NCI-H2171 (cell line): ENCODE measurements at regions not wholly inside any gene's neighbourhood (a gene's known extent, or its start where the extent isn't known, plus 50 kb on each side); places are given as distances from the start of the nearest gene placed in this dataset.

Experiments
- DNase-seq: peaks from one replicate; lab custom pipeline; 2025; lab: John Stamatoyannopoulos, UW

DNA sequence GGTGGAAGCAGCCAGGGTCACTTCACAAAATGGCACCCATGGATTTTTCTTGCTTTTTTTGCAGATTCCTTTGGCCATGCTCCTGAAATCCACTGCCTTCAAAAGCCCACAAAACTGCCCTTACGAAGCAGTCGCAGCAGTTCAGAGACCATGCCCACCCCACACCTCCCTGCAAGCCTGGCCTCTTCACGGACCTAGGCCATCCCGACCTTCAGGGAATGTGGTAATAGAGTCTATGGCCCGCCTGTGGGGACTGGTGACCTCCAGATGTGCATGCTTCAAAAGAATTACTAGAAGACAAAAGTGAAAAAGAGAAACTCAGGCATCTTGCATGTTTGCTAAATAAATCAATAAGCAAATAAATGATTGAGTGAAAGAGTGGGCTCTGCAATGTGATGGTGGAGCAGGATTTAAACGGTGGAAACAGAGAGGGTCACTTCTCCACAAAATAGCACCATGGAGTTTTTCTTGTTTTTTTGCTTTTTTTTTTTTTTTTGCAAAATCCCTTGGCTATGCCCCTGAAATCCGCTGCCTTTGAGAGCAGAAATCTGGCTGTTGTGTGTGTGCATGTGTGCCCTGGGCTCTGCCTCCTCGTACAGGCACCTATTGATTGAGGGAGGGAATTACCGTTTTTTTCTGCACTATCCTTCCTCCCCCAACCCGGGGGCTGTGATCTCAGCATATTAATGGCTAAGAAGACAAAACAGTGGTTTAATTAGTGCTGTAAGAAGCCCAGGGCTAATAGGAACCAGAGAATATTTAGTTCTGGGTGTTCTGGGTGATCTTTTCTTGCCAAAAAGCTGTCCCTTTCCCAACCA, 107.4 kb downstream of the PXDC1 start:
- no peak for DNase-seq

DNA sequence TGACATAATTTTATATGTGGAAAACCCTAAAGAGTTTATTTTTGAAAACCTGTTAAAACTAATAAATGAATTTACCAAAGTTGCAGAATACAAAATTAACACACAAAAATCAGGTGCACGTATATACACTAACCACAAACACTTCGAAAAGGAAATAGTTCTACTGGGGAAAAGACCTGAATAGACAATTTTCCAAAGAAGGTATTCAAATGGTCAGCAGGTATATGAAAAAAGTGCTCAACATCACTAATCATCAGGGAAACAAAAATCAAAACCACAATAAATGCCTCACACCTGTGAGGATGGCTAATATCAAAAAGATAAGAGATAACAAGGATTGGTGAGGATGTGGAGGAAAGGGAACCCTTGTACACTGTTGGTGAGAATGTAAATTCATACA, 110.6 kb downstream of the PXDC1 start:
- DNase-seq = no peak

DNA sequence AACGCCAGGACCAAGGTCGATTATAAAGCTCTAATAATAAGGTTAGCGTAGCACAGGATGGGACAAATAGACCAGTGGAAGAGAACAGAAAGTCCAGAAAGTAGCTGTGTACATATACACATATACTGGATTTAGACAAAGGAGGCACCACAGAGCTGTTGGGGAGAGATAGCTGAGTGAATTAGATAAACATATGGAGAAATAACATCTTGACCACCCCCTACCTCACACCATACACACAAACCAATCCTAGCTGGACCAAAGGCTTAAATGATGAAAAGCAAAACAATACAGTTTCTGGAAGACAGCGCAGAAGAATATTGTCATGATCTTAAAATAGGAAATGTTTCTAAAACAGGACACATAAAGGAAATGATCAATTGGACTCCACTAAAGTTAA, 112.9 kb downstream of the PXDC1 start:
- DNase-seq = no peak

DNA sequence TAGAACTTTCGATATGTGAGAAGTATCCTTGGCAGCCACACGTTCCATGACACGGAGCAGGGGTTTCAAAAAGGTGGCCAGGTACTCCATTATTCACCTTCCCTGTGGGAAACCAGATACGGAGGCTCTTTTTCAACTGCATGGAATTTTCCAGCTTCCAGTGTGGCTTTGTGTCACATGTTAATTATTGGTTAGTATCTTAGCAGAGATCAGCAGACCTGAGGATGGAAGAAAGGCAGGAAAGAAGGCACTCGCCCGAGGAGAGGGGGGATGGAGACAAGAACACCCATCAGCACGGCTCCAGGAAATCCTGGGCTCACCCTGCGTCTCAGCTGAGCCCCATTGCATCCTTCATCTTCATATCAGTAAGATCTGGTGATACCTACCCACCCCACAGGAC, 115.5 kb downstream of the PXDC1 start:
- DNase-seq = no peak

DNA sequence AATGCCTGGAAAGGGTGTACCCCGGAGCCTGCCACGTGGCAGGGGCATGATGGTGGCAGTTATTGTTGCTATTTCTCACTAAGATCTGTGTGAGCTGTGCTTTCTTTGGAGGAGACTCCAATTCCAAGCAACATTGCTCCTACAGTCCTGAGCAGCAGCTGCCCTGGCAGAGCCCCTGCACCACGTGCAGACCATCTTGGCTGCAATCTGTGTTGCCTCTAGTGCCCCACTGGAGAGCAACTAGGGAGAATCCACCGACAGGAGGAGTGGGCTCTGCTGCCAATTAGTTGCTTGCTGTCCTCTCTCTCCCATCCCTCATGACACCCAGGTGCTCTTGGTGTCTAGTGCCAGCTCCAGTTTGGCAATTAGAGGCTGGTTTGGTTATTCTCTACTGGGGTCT, 116.0 kb downstream of the PXDC1 start:
- no peak for DNase-seq

DNA sequence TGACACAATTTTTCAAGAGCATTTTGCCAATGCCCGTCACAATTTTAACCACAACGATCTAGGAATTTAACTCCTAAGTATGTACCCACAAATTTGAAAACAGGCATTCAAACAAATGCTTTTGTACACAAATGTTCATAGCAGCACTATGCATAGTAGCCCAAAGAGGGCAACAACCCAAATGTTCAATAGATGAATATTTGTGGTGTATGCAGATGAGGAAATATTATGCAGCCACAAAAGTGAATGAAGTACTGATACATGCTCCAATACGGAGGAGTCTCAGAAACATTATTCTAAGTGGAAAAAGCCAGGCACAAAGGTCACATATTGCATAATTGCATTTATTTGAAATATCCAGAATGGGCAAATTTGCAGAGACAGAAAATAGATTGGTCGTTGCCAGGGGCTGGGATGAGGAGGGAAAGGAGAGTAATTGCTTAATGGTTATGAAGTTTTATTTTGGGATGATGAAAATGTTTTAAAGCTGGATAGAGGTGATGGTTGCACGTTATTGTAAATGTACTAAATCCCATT, 117.2 kb downstream of the PXDC1 start:
- no peak for DNase-seq

DNA sequence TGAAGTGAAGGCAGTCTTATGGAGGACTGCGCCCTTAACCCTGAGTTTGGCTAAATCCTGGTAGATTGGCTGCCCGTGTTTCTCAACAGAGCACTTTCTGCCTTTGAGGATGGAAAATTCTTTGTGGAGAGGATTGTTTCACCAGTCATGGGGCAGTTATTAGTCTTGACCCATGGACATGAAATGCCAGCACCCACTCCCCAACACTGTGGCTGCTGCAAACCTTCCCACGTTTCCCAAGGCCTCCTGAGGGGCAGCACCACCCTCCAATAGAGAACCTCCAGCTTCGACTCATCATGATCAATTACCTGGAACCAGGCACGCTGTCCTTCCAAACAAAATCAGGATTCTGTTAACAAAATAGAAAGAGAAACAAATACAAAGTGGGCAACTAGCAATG, 117.8 kb downstream of the PXDC1 start:
- no peak for DNase-seq

DNA sequence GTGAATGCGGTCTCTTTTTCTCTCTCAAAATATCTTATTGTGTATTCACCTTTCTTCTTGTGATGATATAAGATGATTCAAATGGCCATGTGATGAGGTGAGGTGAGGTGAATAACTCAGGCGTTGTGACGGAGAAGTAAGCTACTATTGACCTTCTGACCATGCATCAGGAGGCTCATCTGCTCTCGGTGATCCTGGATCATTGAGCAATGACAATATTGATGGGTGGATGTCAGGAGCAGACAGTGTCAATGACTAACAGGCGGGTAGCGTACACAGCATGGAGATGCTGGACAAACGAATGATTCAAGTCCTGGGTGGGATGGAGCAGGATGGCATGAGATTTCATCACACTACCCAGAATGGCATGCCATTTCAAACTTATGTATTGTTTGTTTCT, 119.6 kb downstream of the PXDC1 start:
- DNase-seq = no peak

DNA sequence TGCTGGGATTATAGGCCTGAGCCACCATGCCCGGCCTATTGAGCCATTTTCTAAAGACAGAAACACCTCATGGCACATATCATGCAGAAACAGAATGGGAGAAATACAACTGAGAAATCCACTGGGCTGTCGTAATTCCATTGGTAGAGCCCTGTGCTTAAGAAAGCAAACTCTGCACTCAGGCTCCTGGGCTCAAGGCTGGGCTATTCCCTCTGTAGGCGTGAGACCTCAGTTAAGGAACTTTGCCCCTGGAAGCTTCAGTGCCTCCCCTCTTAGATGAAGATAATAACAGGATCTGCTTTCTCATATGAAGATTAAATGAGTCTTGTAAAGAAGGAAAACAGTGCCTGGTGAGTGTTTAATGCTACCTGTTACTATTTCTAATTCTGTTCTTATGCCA, 120.3 kb downstream of the PXDC1 start:
- no peak for DNase-seq

DNA sequence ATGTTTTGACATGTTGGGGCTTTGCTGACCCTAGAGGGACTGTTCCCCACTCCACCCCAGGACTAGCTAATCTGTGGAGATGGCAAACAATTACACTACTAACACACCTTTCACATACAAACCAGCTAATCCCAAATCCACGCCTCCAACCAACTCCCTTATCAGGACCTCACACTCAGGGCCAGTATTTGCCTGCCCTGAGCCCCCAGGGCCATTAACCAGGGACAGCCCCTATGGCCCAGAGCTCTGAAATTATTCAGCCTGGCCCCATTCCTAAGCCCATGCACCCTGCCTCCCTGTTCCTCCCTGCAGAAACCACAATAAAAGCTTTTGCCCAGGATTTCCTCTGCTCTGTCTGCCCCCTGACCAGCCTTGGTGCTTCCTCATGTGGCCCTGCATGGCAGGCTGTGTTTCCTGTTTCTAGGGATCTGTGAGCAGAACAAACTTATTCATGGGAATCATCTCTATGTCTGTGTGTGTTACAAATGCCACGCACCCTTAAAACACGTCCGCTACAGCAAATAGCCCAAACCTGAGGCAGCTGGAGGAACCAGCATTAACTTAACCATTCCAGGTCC, 121.2 kb downstream of the PXDC1 start:
- DNase-seq = no peak

DNA sequence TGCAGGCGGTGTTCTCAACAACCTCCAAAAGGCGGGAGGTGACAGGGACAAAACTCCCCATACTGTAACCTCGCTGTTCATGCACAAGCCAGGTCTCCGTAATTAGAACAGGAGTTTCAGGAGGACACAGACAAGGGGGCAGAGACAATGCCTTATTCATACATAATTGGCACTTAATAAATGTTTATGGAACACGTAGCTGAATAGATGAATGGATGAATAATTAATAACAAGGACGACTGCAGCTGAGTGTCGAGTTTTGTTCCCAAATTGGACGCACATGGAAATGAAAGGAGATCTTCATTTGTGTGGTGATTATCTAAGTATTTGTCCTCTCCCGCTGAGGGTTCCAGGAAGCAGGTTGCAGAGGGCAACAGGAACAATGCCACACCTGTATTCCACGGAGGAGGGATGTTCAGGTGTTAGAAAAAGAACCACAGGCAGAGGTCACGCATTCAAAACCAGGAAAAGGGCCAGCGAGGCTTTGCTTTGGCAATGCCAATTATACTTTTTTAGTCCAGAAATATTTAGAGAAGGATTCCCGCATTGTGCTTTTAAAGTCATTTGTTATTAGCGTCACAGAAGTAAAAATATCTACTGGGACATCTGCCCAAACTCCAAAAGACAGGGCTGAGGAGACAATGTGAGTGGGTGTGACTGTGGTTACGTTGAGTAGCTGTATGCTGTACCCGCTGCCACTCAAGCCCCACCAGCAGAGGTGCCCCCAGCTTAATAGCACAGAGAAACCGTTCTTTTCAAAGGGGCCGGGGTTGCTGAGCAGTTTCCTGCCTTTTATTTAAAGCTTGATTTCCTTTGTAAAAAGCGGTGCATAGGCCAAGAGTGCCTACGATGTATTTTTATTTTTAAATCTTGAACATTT, 123.3 kb downstream of the PXDC1 start:
- no peak for DNase-seq

DNA sequence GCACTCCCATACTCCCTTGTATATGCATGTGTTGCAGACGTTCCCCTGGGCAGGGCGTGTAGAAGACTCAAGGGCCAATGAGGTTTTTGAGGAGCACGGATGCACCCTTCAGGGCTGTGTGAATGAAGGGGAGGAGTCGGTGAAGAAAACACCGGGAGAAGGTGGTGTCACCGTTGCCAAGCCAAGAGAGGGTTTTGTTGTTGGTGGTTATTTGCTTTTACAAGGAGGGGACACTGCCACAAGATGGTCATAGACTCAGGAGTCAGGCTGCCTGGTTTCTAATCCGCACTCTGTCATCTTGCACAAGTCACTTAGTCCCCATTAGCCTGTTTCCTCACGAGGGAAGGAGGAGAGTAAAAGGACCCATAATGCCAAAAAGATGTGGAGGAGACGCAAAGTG, 124.0 kb downstream of the PXDC1 start:
- DNase-seq = no peak

DNA sequence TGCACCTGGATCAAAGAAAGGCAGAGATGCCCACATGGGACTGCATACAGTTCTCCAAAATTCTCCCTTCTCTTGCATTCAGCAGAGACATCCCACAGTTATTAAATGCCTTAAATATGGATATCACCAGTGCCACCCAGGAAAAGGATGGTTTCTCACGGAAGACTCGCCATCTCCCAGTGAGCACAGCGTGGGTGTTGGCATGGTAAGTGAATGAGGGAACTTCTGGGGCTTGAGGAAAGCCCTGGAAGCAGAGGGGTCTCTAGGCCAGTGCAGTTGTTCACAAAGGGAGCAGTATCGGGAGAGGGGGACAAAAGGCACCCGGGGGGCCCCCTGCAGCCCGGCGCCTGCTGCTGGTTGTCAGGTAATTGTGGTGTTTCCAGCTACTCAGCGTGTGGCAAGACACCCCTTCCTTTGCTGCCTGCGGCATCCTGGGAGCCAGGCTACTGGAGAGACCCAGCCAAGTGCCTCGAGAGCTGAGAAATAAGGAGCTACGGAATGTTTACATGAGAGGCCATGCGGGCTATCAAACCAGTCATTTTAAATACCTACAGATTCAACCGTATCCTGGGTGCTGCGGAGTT, 125.4 kb downstream of the PXDC1 start:
- DNase-seq = no peak

DNA sequence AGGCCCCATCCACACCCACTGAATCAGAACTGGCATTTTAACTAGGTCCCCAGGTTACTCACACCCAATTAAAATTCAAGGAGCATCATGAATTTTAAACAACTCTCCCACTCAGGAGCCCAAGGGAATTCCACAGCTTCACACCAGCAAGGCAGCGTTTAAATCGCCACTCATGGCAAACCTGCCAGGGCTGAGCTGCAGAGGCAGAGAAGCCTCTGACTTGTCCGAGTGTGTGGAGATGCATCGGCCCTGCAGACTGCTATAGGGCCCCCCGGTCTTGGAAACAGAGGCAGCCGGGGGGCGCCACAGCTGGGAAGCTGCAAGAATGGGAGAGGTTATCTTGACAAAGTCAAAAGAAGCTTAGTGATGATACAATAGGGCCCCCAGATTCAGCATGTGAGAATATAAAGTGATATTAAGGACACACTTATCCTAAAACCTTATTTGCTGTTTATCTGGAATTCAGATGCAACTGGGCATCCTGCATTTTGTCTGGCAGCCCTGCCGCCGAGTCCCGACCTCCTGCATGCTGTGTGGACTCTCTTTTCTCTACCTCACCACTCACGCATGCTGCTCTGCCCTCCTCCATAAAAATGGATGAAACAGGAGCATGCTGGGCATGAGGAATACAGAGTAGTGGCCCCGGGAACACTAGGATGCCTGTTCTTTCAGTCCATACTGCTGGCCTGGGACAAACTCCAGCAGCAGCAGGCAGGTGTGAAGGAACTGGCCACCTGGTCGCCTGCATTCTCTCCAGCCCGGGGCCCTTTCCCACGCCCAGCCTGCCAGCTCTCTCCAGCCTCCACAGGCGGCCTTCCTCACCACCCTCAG, 126.1 kb downstream of the PXDC1 start:
- DNase-seq = no peak

DNA sequence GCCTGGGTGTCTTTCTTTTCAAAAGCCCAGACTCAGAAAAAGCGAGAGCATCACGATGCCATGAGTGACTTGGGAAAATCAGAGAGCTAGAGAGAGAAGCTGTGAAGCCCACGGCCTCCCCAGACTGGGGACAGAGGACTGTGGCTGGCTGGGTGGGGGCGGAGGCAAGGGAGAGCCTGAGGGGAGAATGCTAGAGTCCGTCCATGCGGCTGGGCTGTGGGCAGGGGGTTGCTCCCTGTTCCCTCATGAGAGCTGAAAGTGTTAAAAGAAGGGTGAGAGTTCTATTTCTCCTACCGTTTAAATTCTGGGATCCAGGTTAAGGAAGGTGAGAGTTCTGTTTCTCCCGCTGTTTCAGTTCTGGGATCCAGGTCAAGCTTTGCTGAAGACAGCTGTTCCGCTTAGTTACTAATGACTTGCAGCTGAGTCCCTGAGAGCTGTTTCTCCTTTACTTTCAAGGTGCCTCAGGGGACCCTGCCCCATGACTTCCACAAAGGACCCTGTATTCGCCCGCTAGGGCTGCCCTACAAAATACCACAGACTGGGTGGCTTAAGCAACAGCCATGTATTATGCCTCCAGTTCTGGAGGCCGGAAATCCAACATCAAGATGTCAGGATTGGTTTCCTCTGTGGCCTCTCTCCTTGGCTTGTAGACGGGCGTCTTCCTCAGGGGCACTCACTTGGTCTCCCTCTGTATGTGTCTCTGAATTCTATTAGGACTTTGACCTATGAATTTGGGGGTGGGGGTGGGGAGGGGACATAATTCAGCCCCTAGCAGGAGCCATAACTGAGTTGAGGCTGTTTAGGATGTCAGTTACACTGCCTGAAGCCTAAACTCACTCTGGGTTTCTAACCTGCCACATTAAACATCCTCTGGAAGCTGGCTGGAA, 127.0 kb downstream of the PXDC1 start:
- DNase-seq = no peak

DNA sequence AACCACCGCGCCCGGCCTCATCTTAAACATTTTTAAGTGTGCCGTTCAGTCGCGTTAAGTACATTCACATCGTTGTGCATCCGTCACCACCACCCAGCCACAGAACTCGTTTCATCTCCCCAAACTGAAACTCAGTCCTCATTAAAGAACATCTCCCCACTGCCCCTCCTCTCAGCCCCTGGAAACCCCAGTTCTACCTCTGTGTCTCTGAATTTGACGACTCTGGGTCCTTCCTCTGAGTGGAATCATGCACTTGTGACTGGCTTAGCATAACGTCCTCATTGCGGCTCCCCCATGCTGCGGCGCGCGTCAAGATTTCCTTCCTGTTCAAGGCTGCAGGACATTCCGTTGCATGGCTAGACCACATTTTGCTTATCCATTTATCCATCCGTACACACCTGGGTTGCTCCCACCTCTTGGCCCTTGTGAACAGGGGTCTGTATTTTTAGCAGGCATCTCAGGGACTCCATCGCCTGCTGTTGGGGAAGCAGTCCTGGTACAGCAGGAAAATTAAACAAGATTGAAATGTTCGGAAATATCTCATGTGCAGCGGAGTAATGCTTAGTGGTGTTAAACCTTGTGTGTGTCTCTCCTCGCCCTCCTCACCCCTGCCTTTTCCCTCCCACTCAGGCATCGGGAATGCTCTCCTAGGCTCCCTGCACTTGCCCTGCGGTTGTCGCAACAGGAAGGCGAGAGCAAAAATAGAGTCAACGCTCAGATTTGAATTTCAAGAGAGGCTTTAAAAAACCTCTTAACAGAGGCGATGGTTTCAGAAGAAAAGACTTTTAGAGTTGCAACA, 127.9 kb downstream of the PXDC1 start:
- DNase-seq = no peak

DNA sequence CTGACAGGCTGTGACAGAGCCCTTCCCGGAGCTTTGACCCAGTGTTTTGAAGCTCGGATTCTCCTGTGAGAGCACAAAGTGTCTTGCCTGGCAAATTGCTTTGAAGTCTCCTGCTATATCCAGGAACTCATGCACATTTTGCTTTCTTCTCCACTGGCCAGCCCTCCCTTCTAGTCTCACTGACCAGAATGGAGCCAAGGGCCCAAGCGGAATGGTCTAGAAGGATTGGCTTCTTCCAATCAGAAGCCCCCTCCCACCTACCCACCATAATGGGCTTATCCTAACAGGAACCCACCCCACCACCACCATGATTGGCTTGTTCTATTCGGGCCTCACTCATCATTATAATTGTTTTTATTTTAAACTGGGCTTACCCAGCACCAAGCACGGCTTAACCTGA, 130.1 kb downstream of the PXDC1 start:
- DNase-seq = no peak

DNA sequence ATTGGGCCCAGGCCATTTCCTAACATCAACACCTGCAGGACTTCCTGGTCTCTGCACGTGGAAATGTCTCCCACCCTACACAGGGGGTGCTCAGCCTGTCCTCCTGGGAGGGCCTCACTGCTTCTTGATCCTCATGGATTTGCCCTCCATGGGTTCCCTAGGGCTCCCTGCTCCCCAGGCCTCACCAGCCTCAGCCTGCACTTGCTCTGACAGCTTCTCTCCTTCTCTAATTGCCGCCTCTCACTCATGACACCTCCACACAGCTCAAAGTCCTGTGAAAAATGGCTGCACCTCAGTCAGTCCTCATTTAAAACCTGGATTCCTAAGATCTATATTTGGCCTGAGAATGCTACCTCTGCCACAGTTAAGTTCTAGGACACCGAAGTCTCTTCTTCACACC, 130.6 kb downstream of the PXDC1 start:
- DNase-seq = no peak

DNA sequence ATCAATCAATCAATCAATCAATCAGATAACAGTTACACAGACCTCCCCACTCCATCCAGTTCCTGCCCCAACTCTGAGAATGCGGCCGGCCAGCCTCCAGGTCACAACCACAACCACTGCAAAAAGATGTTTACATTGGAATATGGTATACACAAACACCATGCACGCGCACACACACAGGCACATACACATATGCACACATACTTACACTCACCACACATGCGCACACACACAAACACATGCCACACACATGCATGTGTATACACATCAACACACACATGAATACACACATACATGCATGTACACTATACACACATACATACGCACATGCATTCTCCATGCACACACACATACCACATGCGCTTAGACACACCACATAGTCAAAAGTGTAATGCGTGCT, 131.1 kb downstream of the PXDC1 start:
- DNase-seq = no peak

DNA sequence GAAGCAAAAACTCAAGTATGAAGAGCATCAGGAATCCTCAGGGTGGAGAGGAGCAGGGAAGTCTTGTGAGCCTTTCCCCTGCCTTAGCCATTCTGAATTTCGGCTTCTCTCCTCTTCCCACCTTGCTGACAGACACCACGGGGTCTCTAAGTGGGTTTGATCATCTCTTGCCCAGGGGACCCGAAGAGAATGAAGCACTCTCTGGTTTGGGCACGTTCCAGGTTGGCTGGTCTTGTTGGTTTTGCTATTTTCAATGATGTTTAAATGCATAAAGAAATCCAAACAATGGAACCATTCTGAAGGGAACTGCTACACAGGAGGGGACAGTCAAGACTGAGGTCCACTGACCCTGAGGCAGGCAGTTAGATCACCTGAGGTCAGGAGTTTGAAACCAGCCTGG, 131.7 kb downstream of the PXDC1 start:
- DNase-seq = no peak
